D721Med (cell line): ENCODE measurements at regions not wholly inside any gene's neighbourhood (a gene's known extent, or its start where the extent isn't known, plus 50 kb on each side); places are given as distances from the start of the nearest gene placed in this dataset.

Experiments
- DNase-seq: peaks from one replicate; pipeline ENCODE4 v3.0.0; 2011; ENCODE audit warnings: low spot score; ENCODE audit not compliant: insufficient read length
- FAIRE-seq: peaks from 2 replicates; lab custom pipeline; 2011; peaks lifted over from hg19 to GRCh38; lab: Jason Lieb, UNC
- TF ChIP-seq, protein P1 (sequence below): IDR thresholded peaks from 2 replicates; pipeline ENCODE4 v1.5.1; 2012; ENCODE audit warnings: mild to moderate bottlenecking, control low read depth; ENCODE audit not compliant: insufficient read depth; ENCODE audit errors: missing control alignments

GRCh38 chr10:62616885-62617590 lies 187.5 kb upstream of the ADO start:
- TF ChIP-seq, protein P1, sequence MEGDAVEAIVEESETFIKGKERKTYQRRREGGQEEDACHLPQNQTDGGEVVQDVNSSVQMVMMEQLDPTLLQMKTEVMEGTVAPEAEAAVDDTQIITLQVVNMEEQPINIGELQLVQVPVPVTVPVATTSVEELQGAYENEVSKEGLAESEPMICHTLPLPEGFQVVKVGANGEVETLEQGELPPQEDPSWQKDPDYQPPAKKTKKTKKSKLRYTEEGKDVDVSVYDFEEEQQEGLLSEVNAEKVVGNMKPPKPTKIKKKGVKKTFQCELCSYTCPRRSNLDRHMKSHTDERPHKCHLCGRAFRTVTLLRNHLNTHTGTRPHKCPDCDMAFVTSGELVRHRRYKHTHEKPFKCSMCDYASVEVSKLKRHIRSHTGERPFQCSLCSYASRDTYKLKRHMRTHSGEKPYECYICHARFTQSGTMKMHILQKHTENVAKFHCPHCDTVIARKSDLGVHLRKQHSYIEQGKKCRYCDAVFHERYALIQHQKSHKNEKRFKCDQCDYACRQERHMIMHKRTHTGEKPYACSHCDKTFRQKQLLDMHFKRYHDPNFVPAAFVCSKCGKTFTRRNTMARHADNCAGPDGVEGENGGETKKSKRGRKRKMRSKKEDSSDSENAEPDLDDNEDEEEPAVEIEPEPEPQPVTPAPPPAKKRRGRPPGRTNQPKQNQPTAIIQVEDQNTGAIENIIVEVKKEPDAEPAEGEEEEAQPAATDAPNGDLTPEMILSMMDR: no peak
- no peak for DNase-seq
- no peak for FAIRE-seq

GRCh38 chr10:62617652-62618051 lies 186.9 kb upstream of the ADO start:
- DNase-seq (no peak), FAIRE-seq (no peak)
- TF ChIP-seq, protein P1: no peak

GRCh38 chr10:62618054-62618453 lies 186.5 kb upstream of the ADO start:
- FAIRE-seq (no peak), DNase-seq (no peak)
- TF ChIP-seq, protein P1: no peak

DNA sequence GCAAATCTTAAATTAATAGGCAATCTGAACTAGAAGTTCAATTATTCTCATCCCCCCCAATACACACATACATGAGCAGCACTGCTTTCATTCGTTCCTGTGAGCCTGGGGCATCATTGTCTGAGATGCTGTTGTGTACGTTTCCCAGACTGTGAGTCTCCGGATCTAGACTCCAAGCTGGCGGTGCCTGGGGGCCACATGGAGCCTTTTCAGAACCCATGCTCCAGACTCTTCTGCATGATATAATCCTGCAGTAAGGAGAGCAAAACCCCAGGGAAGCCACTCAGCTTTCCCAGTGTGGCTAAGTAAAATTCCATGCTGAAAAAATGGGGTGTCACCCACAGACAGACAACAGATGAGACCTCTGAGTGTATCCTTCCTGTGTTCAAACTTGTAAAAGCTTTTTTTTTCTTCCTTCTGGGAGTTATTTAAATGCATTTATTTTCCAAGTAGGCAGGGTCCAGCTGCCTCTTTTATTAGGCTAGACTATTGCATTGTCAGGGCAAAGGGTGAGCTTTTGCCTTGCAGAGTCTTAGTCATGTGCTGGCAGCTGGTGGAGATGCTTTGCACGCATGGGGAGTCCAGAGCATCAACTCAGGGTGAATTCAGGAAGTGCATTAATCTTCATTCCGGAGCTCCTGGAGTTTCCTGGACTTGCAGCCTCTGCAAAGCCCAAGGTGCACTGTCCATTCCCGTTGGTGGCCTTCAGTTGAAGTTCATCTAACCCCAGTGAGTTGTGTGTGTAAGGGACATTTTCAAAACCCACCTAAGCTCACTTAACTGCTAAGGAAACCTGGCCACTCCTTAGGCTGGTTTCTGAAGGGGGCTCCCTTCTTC lies 185.7 kb upstream of the ADO start:
- DNase-seq (no peak), FAIRE-seq (no peak)
- TF ChIP-seq, protein P1: no peak

GRCh38 chr10:62619413-62619738 lies 185.1 kb upstream of the ADO start:
- TF ChIP-seq, protein P1: no peak
- FAIRE-seq (no peak), DNase-seq (no peak)

GRCh38 chr10:62620491-62620890 lies 184.0 kb upstream of the ADO start:
- no peak for DNase-seq
- TF ChIP-seq, protein P1: no peak
- FAIRE-seq: no peak

DNA sequence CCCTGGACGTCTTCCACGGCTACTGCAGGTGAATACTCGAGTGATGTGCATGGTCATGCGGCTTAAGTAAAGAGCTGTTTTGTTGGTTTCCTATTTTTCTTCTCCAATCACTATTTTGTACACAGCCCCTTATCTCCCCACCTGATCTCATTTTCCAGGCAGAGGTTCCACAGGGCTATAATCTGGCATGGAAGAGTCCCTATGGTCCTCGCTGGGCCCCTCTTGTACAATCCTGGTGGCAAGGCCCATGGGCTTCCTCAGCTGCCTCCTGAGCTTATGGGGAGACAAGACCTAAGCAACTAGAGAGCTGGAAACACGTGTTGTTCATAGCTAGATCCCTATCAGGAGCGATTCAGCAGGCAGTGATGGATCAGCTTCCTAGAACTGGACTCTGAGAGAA lies 181.3 kb upstream of the ADO start:
- DNase-seq (no peak), FAIRE-seq (no peak)
- TF ChIP-seq, protein P1: no peak
